Peyer's patch (tissue), 4 donors: ENCODE measurements at regions not wholly inside any gene's neighbourhood (a gene's known extent, or its start where the extent isn't known, plus 50 kb on each side); places are given as distances from the start of the nearest gene placed in this dataset.

Source experiments
- CTCF ChIP-seq, 6 experiments: fragments of 450-650 bp in 4 of 6; fragments of 200-600 bp in 2 of 6; sonication (generic) in 1 of 6; IDR thresholded peaks; one replicate each; pipeline ENCODE4 v1.5.1; 2017 to 2019; ENCODE audit warnings: antibody characterized with exemption in 6 of 6, mild to moderate bottlenecking in 3 of 6, moderate library complexity in 1 of 6
- POLR2A ChIP-seq, 2 donors: fragments of 450-650 bp; IDR thresholded peaks; one replicate each; pipeline ENCODE4 v1.5.1; 2017; ENCODE audit warnings: antibody characterized with exemption in 2 of 2, mild to moderate bottlenecking in 2 of 2, moderate library complexity in 2 of 2

- TF ChIP-seq POLR2A (IDR thresholded peaks at IDR 0.05) (no peak), CTCF (IDR thresholded peaks at IDR 0.05) (no peak)
Measured at GRCh38 chr6:157760589-157761330, 62.3 kb upstream of the SNX9 start.
